HepG2 (cell line): ENCODE measurements at regions not wholly inside any gene's neighbourhood (a gene's known extent, or its start where the extent isn't known, plus 50 kb on each side); places are given as distances from the start of the nearest gene placed in this dataset.

Experiments used
- HNF1B ChIP-seq: sonication (generic); formaldehyde crosslinking; IDR thresholded peaks from 2 replicates; pipeline ENCODE4 v1.5.1; 2020; ENCODE audit warnings: mild to moderate bottlenecking, moderate library complexity, missing genetic modification reagents
- KLF12 ChIP-seq: sonication (generic); formaldehyde crosslinking; IDR thresholded peaks from 2 replicates; pipeline ENCODE4 v1.4.0; 2020; ENCODE audit warnings: missing genetic modification reagents, borderline replicate concordance
- LRRFIP1 ChIP-seq: sonication (generic); formaldehyde crosslinking; conservative IDR thresholded peaks from 2 replicates; pipeline ENCODE4 v1.4.0; 2020; ENCODE audit warnings: missing genetic modification reagents
- MTA1 ChIP-seq: sonication (generic); formaldehyde crosslinking; IDR thresholded peaks from 2 replicates; pipeline ENCODE4 v1.4.0; 2020; ENCODE audit warnings: missing genetic modification reagents, mild to moderate bottlenecking, borderline replicate concordance
- MTF1 ChIP-seq: sonication (generic); formaldehyde crosslinking; IDR thresholded peaks from 2 replicates; pipeline ENCODE4 v1.5.0; 2020; ENCODE audit warnings: missing genetic modification reagents
- NFKB2 ChIP-seq: sonication (generic); formaldehyde crosslinking; IDR thresholded peaks from 2 replicates; pipeline ENCODE4 v1.4.0; 2020; ENCODE audit warnings: missing genetic modification reagents, borderline replicate concordance
- RFX1 ChIP-seq: fragments of 450-650 bp; IDR thresholded peaks from 2 replicates; pipeline ENCODE4 v1.6.1; 2017
- ZBTB3 ChIP-seq: sonication (generic); formaldehyde crosslinking; IDR thresholded peaks from 2 replicates; pipeline ENCODE4 v1.4.0; 2020; ENCODE audit warnings: low read depth, mild to moderate bottlenecking, moderate library complexity, missing genetic modification reagents, borderline replicate concordance
- ZNF362 ChIP-seq: sonication (generic); formaldehyde crosslinking; IDR thresholded peaks from 2 replicates; pipeline ENCODE4 v1.4.0; 2020; ENCODE audit warnings: missing genetic modification reagents, mild to moderate bottlenecking, borderline replicate concordance
- ZNF615 ChIP-seq: sonication (generic); formaldehyde crosslinking; IDR thresholded peaks from 2 replicates; pipeline ENCODE4 v1.5.0; 2020; ENCODE audit warnings: mild to moderate bottlenecking, missing genetic modification reagents, borderline replicate concordance
- ZNF83 ChIP-seq: sonication (generic); formaldehyde crosslinking; IDR thresholded peaks from 2 replicates; pipeline ENCODE4 v1.4.0; 2020; ENCODE audit warnings: missing genetic modification reagents, mild to moderate bottlenecking, borderline replicate concordance

- TF ChIP-seq LRRFIP1 (CRISPR knock-in tag) = no peak
- TF ChIP-seq NFKB2 (CRISPR knock-in tag) = no peak
- TF ChIP-seq HNF1B (CRISPR knock-in tag) = no peak
- TF ChIP-seq ZNF615 (CRISPR knock-in tag) = no peak
- no peak for TF ChIP-seq ZBTB3 (CRISPR knock-in tag)
- no peak for TF ChIP-seq RFX1
- TF ChIP-seq ZNF362 (CRISPR knock-in tag) = no peak
- TF ChIP-seq ZNF83 (CRISPR knock-in tag) = no peak
- TF ChIP-seq KLF12 (CRISPR knock-in tag) = no peak
- TF ChIP-seq MTF1 = no peak
- TF ChIP-seq MTA1 = no peak
Measured at GRCh38 chr10:60480865-60481563, 91.3 kb upstream of the ANK3 start (continued).
